Astrocyte (in vitro differentiated cells and primary cell): ENCODE measurements at regions not wholly inside any gene's neighbourhood (a gene's known extent, or its start where the extent isn't known, plus 50 kb on each side); places are given as distances from the start of the nearest gene placed in this dataset.
"Not testable (repeated sequence)": the region's sequence is repeated elsewhere in the genome, so short reads cannot be mapped to it uniquely, and the experiment has no call there.

Source experiments
- DNase-seq: peaks from one replicate; pipeline ENCODE4 v3.0.0-alpha.2; 2010; ENCODE audit warnings: low read depth
- FAIRE-seq: peaks from 2 replicates; lab custom pipeline; 2011; peaks lifted over from hg19 to GRCh38; lab: Jason Lieb, UNC
- H2AFZ ChIP-seq: 2 replicates; pipeline ENCODE4 v1.6.0; 2012; ENCODE audit warnings: low read depth, low read length, inconsistent platforms
- H3K27ac ChIP-seq: 2 replicates; pipeline ENCODE4 v1.5.1; 2011; ENCODE audit warnings: low read depth, low read length, inconsistent platforms
- H3K27me3 ChIP-seq: 2 replicates; pipeline ENCODE4 v1.6.0; 2011; ENCODE audit warnings: low read length, inconsistent platforms; ENCODE audit not compliant: insufficient read depth
- H3K36me3 ChIP-seq: 2 replicates; pipeline ENCODE4 v1.5.1; 2011; ENCODE audit warnings: low read length, inconsistent platforms; ENCODE audit not compliant: insufficient read depth
- H3K4me1 ChIP-seq: 2 replicates; pipeline ENCODE4 v1.5.1; 2011; ENCODE audit warnings: low read length, inconsistent platforms; ENCODE audit not compliant: insufficient read depth
- H3K4me2 ChIP-seq: 2 replicates; pipeline ENCODE4 v1.6.0; 2012; ENCODE audit warnings: low read length, inconsistent platforms
- H3K4me3 ChIP-seq: 2 replicates; pipeline ENCODE4 v1.5.1; 2011; ENCODE audit warnings: low read depth, mild to moderate bottlenecking, low read length, inconsistent platforms; ENCODE audit not compliant: insufficient read depth
- H3K79me2 ChIP-seq: 2 replicates; pipeline ENCODE4 v1.6.0; 2012; ENCODE audit warnings: mild to moderate bottlenecking, low read length, inconsistent platforms; ENCODE audit not compliant: insufficient read depth
- H3K9ac ChIP-seq: 2 replicates; pipeline ENCODE4 v1.6.0; 2012; ENCODE audit warnings: mild to moderate bottlenecking, low read length, inconsistent platforms
- H3K9me3 ChIP-seq: 2 replicates; pipeline ENCODE4 v1.5.1; 2012; ENCODE audit warnings: low read depth, mild to moderate bottlenecking, low read length, inconsistent platforms; ENCODE audit not compliant: insufficient read depth
- H4K20me1 ChIP-seq: 2 replicates; pipeline ENCODE4 v1.6.0; 2012; ENCODE audit warnings: low read length, inconsistent platforms; ENCODE audit not compliant: insufficient read depth
- H3K27ac Mint-ChIP-seq: one replicate; pipeline ENCODE4 v1.8.0; 2021; ENCODE audit warnings: mild to moderate bottlenecking, mixed read lengths; ENCODE audit not compliant: unreplicated experiment
- H3K27me3 Mint-ChIP-seq: one replicate; pipeline ENCODE4 v1.8.0; 2021; ENCODE audit warnings: low read depth, mixed read lengths; ENCODE audit not compliant: unreplicated experiment
- H3K36me3 Mint-ChIP-seq: one replicate; pipeline ENCODE4 v1.8.0; 2021; ENCODE audit warnings: low read depth, mixed read lengths; ENCODE audit not compliant: unreplicated experiment
- H3K4me1 Mint-ChIP-seq: one replicate; pipeline ENCODE4 v1.8.0; 2021; ENCODE audit warnings: low read depth, mixed read lengths; ENCODE audit not compliant: unreplicated experiment
- H3K4me3 Mint-ChIP-seq: one replicate; pipeline ENCODE4 v1.8.0; 2021; ENCODE audit warnings: mild to moderate bottlenecking, moderate library complexity, mixed read lengths; ENCODE audit not compliant: unreplicated experiment
- H3K9me3 Mint-ChIP-seq: one replicate; pipeline ENCODE4 v1.8.0; 2021; ENCODE audit warnings: mild to moderate bottlenecking, mixed read lengths; ENCODE audit not compliant: unreplicated experiment

- not testable (repeated sequence) for H3K79me2 ChIP-seq, H3K4me1 Mint-ChIP-seq, H3K4me1 ChIP-seq, H3K4me3 Mint-ChIP-seq, H3K36me3 Mint-ChIP-seq, H3K27me3 ChIP-seq, H3K9me3 ChIP-seq, H2AFZ ChIP-seq, H3K36me3 ChIP-seq, H3K27ac Mint-ChIP-seq, H3K9ac ChIP-seq, H3K27me3 Mint-ChIP-seq, H3K9me3 Mint-ChIP-seq, H3K4me3 ChIP-seq, DNase-seq, FAIRE-seq, H3K4me2 ChIP-seq, H4K20me1 ChIP-seq, H3K27ac ChIP-seq
These were observed 2127.0 kb upstream of the TPTE start for GRCh38 chr21:8394380-8394779.

- not testable (repeated sequence) for DNase-seq, H3K9me3 ChIP-seq, H3K4me1 ChIP-seq, H2AFZ ChIP-seq, H3K4me3 Mint-ChIP-seq, H3K79me2 ChIP-seq, H3K4me3 ChIP-seq, H4K20me1 ChIP-seq, H3K27ac ChIP-seq, H3K4me2 ChIP-seq, H3K27me3 Mint-ChIP-seq, H3K27ac Mint-ChIP-seq, H3K4me1 Mint-ChIP-seq, FAIRE-seq, H3K27me3 ChIP-seq, H3K9me3 Mint-ChIP-seq, H3K36me3 ChIP-seq, H3K9ac ChIP-seq, H3K36me3 Mint-ChIP-seq
These were observed 2125.4 kb upstream of the TPTE start for GRCh38 chr21:8395992-8396391.

- not testable (repeated sequence) for H3K9me3 ChIP-seq, H3K27ac Mint-ChIP-seq, H3K36me3 ChIP-seq, DNase-seq, H4K20me1 ChIP-seq, H3K4me1 Mint-ChIP-seq, H3K4me3 ChIP-seq, H2AFZ ChIP-seq, H3K79me2 ChIP-seq, H3K27me3 Mint-ChIP-seq, H3K4me3 Mint-ChIP-seq, FAIRE-seq, H3K4me1 ChIP-seq, H3K4me2 ChIP-seq, H3K36me3 Mint-ChIP-seq, H3K27me3 ChIP-seq, H3K9me3 Mint-ChIP-seq, H3K27ac ChIP-seq, H3K9ac ChIP-seq
These were observed 2122.4 kb upstream of the TPTE start for GRCh38 chr21:8398870-8399437.

- not testable (repeated sequence) for H4K20me1 ChIP-seq, H3K36me3 Mint-ChIP-seq, H2AFZ ChIP-seq, H3K27me3 ChIP-seq, H3K79me2 ChIP-seq, H3K27ac Mint-ChIP-seq, H3K4me1 Mint-ChIP-seq, DNase-seq, H3K27me3 Mint-ChIP-seq, H3K27ac ChIP-seq, FAIRE-seq, H3K4me3 ChIP-seq, H3K9me3 ChIP-seq, H3K9ac ChIP-seq, H3K4me1 ChIP-seq, H3K4me3 Mint-ChIP-seq, H3K9me3 Mint-ChIP-seq, H3K36me3 ChIP-seq, H3K4me2 ChIP-seq
These were observed 2121.5 kb upstream of the TPTE start for GRCh38 chr21:8399866-8400265.

- not testable (repeated sequence) for H3K79me2 ChIP-seq, H3K27ac Mint-ChIP-seq, H3K9me3 ChIP-seq, H3K36me3 ChIP-seq, H3K4me3 ChIP-seq, H3K9ac ChIP-seq, H3K36me3 Mint-ChIP-seq, DNase-seq, H4K20me1 ChIP-seq, H3K4me1 ChIP-seq, H3K27me3 Mint-ChIP-seq, H3K4me1 Mint-ChIP-seq, H3K4me2 ChIP-seq, H3K27ac ChIP-seq, H3K9me3 Mint-ChIP-seq, H3K27me3 ChIP-seq, FAIRE-seq, H3K4me3 Mint-ChIP-seq, H2AFZ ChIP-seq
These were observed 2119.6 kb upstream of the TPTE start for GRCh38 chr21:8401799-8402198.

- H3K27ac ChIP-seq, H3K9me3 ChIP-seq, H3K27me3 ChIP-seq, H3K4me1 Mint-ChIP-seq, H3K36me3 Mint-ChIP-seq, DNase-seq, H3K4me3 ChIP-seq, H3K27me3 Mint-ChIP-seq, H3K4me3 Mint-ChIP-seq, H3K4me2 ChIP-seq, H3K27ac Mint-ChIP-seq, H3K79me2 ChIP-seq, H3K9ac ChIP-seq, H3K9me3 Mint-ChIP-seq, H4K20me1 ChIP-seq, H3K36me3 ChIP-seq, H2AFZ ChIP-seq, H3K4me1 ChIP-seq, FAIRE-seq: not testable (repeated sequence)
These were observed 2115.1 kb upstream of the TPTE start for GRCh38 chr21:8406331-8406730.
